ACC112 (cell line): ENCODE measurements at regions not wholly inside any gene's neighbourhood (a gene's known extent, or its start where the extent isn't known, plus 50 kb on each side); places are given as distances from the start of the nearest gene placed in this dataset.

Experiments
- H2AFZ ChIP-seq: fragments of 200-600 bp; sonication (generic); one replicate; pipeline ENCODE4 v1.6.0; 2017; ENCODE audit warnings: antibody characterized with exemption, low read length; ENCODE audit not compliant: unreplicated experiment
- H3K27ac ChIP-seq: fragments of 200-600 bp; sonication (generic); 2 replicates; pipeline ENCODE4 v1.5.1; 2014; ENCODE audit warnings: low read depth, mild to moderate bottlenecking, antibody characterized with exemption, low read length, moderate library complexity
- H3K27me3 ChIP-seq: fragments of 200-600 bp; sonication (generic); 2 replicates; pipeline ENCODE4 v1.6.1; 2014; ENCODE audit warnings: mild to moderate bottlenecking, antibody characterized with exemption, low read length, moderate library complexity, mixed read lengths; ENCODE audit not compliant: insufficient read depth
- H3K36me3 ChIP-seq: fragments of 200-600 bp; sonication (generic); 2 replicates; pipeline ENCODE4 v1.6.1; 2016; ENCODE audit warnings: mild to moderate bottlenecking, antibody characterized with exemption, low read length, moderate library complexity, mixed read lengths; ENCODE audit not compliant: insufficient read depth
- H3K4me1 ChIP-seq: fragments of 200-600 bp; sonication (generic); one replicate; pipeline ENCODE4 v1.6.1; 2016; ENCODE audit warnings: low read length, mixed read lengths; ENCODE audit not compliant: insufficient read depth, unreplicated experiment, control insufficient read depth
- H3K4me3 ChIP-seq: fragments of 200-600 bp; sonication (generic); 2 replicates; pipeline ENCODE4 v1.5.1; 2014; ENCODE audit warnings: mild to moderate bottlenecking, low read depth, low read length
- H3K79me2 ChIP-seq: fragments of 200-600 bp; sonication (generic); one replicate; pipeline ENCODE4 v1.6.0; 2016; ENCODE audit warnings: low read length; ENCODE audit not compliant: control insufficient read depth, unreplicated experiment, insufficient read depth

DNA sequence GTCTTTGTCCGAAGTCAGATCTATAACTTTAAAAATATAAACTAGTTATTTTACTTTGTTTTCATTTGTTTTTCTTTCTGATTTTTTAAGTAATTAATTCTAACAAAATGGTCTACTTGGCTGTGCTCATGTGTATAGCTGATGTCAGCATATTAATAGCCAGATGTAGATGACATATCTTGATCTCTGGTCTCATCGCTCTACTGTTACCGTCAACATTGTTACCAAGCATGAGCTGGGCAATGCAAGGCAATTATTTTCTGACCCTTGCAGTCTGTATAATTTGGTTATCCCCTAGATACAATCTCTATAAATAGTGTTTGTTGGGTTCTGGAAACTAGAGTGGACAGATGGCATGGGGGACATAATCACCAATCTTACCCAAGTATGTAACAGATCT lies 151.6 kb upstream of the PTPRK start:
- H3K4me1 ChIP-seq, result no peaks in the 10 kb centered on the region
- no peak overlapping the region for H2AFZ ChIP-seq
- H3K79me2 ChIP-seq, result no peaks in the 10 kb centered on the region
- H3K27ac ChIP-seq, result no peak overlapping the region
- no peak overlapping the region for H3K4me3 ChIP-seq
- no peaks in the 10 kb centered on the region for H3K36me3 ChIP-seq
- H3K27me3 ChIP-seq, result no peaks in the 10 kb centered on the region

DNA sequence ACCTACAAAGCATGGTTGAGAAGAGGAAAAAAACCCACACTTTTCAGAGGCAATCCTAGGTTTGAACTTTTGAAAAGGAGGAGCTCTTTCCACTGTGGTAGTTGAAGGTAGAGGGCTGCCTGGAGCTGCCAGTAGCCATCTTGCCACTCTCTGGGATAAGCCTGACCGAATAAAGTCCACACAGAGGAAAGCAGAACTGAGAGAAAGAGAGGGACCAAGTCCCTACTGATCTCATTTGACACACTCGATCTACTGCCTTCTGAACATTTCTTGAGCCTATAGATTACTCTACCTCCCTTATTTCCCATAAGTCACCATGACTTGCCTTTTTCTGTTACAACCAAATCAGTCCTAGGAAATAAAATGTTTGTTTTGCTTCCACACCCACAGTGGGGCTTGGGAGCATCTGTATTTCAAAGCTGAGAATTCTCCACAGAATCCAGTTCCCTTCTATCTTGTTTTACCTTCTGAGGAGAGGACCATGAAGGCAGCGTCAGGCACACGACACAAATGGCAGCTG lies 147.0 kb upstream of the PTPRK start:
- no peak overlapping the region for H2AFZ ChIP-seq
- H3K4me3 ChIP-seq, result no peak overlapping the region
- H3K4me1 ChIP-seq, result no peaks in the 10 kb centered on the region
- no peak overlapping the region for H3K27ac ChIP-seq
- no peaks in the 10 kb centered on the region for H3K27me3 ChIP-seq
- H3K79me2 ChIP-seq, result no peaks in the 10 kb centered on the region
- no peaks in the 10 kb centered on the region for H3K36me3 ChIP-seq

DNA sequence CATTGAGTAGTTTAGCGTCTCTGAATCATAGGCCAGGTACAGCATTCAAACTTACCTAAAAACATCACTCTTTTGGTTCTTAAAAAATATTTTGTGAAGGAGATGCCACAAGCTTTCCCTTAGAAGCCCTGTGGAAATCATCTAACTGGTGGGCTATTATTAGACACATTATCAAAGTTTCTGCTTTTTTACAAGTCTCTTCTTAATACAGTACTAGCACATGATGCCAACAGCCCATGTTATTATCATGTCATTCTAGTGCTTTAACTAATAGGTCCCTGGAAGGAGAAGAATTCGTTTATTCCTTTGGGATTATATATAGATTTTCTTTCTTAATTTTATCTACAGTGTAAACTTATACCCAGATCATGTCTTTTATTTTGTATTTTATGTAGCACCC lies 146.0 kb upstream of the PTPRK start:
- Histone ChIP-seq H3K79me2 (no peaks in the 10 kb centered on the region), H3K4me1 (no peaks in the 10 kb centered on the region), H3K27me3 (no peaks in the 10 kb centered on the region), H3K27ac (no peak overlapping the region), H3K36me3 (no peaks in the 10 kb centered on the region), H2AFZ (no peak overlapping the region), H3K4me3 (no peak overlapping the region)

DNA sequence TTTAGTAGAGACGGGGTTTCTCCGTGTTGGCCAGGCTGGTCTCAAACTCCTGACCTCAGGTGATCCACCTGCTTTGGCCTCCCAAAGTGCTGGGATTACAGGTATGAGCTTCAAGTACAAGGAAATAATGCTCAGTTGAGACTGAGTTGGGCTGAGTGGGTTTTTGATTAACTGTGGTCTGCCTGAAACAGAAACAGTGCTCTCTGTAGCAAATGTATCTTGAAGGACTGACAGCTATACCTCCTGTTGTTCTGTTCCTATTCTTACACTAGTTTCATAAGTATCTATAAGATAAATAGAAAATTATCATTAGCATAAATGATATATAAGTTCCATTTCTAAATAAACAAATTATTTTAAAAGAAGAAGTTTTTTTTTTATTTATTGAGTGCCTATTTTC lies 142.8 kb upstream of the PTPRK start:
- H3K27me3 ChIP-seq, result no peaks in the 10 kb centered on the region
- no peak overlapping the region for H3K4me3 ChIP-seq
- H3K79me2 ChIP-seq, result no peaks in the 10 kb centered on the region
- no peak overlapping the region for H3K27ac ChIP-seq
- no peaks in the 10 kb centered on the region for H3K36me3 ChIP-seq
- no peak overlapping the region for H2AFZ ChIP-seq
- H3K4me1 ChIP-seq, result peaks cover 17% of the 10 kb centered on the region

DNA sequence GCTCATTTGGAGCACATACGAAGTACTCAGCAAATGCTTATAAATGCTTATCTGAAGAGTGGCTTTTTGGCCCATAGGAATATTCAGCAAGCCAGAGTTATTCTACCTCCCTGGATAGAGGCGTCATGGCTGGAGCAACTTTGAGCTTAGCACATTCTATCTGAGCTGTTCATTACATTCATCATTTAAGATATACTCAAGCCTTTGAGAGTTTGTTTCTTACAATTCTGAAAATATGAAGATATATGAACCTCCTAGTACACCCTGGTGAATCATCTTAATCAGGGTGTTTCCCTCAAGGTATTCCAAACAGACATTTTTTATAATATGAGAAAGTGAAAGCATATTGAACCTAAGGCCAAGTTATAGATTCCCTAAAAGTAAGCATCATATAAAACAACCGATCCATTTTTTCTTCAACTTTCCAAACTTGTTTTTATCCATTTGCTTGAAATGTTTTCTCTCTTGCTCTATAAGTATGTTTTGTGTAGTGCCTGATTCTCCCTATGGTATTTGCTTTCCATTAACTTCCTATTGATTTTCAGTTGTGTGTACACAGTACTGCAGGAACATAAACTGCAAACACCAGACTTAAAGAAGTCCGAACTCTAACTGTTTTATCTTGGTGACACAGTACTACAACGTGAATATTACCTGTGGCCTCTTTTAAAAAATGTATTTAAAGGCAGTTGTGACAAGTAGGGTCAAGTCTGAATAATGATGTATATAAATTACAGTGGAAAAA lies 139.7 kb upstream of the PTPRK start:
- Histone ChIP-seq H3K27me3 (no peaks in the 10 kb centered on the region), H2AFZ (peak overlapping the region; percentile 94), H3K79me2 (no peaks in the 10 kb centered on the region), H3K4me3 (peak overlapping the region; percentile 62; the same call in 1 of the 2 replicates), H3K4me1 (peaks cover 33% of the 10 kb centered on the region), H3K36me3 (no peaks in the 10 kb centered on the region), H3K27ac (no peak overlapping the region)

DNA sequence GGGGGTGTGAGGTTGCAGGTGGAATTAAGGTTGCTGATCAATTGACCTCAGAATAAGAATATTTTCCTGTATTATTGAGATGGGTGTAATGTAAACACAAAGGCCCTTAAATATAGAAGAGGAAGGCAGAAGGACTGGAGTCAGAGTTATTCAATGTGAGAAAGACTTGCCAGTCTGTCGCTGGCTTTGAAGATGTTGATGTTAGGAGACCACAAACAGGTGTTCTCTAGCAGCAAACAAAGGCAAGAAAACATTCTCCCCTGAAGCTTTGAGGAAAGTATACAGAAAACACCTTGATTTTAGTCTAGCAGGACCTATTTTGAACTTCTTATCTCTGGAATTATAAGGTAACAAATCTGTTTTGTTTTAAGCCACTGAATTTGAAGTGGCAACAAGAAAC lies 138.9 kb upstream of the PTPRK start:
- H3K27ac ChIP-seq, result no peak overlapping the region
- H3K27me3 ChIP-seq, result no peaks in the 10 kb centered on the region
- H3K79me2 ChIP-seq, result no peaks in the 10 kb centered on the region
- H3K4me1 ChIP-seq, result peaks cover 34% of the 10 kb centered on the region
- H2AFZ ChIP-seq, result peak overlapping the region; percentile 45
- H3K36me3 ChIP-seq, result no peaks in the 10 kb centered on the region
- H3K4me3 ChIP-seq, result no peak overlapping the region

DNA sequence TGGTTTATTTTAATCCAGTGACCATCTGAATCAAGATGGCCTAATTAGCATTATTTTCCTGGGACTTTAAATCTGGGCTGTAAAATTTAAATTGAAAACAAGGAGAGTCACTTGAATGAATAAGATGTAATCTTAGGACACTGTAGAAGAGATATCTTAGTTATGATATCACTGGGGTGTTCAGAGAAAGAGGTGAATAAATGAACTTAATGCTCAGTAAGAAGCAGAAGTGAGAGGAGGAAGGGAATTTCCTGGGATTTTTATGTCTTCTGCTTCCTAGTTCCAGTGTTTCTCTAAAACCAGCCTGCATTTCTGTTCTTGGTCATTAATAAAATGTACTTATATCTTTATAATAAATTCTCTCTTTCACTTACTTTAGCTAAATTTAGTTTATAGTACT lies 136.8 kb upstream of the PTPRK start:
- Histone ChIP-seq H3K4me3 (no peak overlapping the region), H3K79me2 (no peaks in the 10 kb centered on the region), H3K36me3 (no peaks in the 10 kb centered on the region), H3K27ac (peak overlapping the region; percentile 96), H3K27me3 (no peaks in the 10 kb centered on the region), H2AFZ (peak overlapping the region; percentile 77), H3K4me1 (peaks cover 34% of the 10 kb centered on the region)

DNA sequence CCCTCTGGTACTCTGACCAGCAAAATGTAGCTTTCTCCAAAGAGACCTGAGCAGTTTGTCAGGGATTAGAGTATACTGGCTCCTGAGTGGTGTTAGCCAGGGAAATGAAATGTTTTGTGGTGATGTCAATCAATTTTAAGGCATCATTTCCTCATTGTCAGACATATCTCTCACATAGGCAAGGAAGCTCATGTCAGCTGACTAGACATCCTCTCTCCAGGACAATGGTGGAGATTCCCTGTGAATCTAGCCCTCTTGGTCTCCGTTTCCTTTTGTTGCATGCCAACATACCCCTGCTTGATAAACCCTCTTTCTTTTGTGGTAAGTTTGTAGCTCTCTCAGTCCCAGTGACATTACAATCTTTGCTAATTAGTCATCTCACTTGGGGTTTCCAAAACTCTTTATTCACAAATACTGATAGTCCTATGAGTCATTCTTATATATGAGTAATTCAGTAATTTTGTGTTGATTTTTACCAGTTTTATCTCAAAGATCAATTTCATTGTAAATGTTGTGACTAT lies 135.6 kb upstream of the PTPRK start:
- H2AFZ ChIP-seq, result peak overlapping the region; percentile 72
- H3K36me3 ChIP-seq, result no peaks in the 10 kb centered on the region
- no peaks in the 10 kb centered on the region for H3K27me3 ChIP-seq
- no peaks in the 10 kb centered on the region for H3K79me2 ChIP-seq
- peak overlapping the region; percentile 96 for H3K27ac ChIP-seq
- peak overlapping the region; percentile 10; the same call in 1 of the 2 replicates for H3K4me3 ChIP-seq
- peaks cover 34% of the 10 kb centered on the region for H3K4me1 ChIP-seq

DNA sequence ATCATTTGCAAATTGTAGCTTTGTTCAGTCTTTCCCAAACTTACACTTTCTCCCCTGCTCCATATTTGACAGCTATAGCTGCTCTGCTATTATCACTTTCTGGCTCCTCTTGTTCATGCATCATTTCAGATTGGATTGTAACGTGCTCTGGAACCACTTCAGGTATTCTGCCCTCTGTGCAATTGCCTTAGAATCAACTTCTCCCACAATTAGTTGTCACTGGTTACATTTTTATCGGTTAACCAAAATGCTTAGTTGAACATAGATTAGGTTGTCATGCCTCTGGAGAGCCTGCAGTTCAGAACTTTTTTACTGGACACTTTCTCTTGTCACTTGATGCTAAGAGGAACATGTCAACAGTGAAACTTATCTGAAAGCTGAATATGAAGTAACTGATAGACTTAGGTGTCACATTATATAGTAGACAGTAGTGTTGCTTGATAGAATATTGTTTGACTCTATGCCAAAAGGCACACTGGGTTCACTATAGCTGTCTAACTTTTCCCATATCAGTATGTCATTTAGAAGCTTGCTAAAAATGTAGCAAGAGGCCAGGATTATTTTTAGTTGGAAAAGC lies 127.7 kb upstream of the PTPRK start:
- Histone ChIP-seq H2AFZ (no peak overlapping the region), H3K27me3 (no peaks in the 10 kb centered on the region), H3K27ac (no peak overlapping the region), H3K4me3 (no peak overlapping the region), H3K4me1 (no peaks in the 10 kb centered on the region), H3K36me3 (no peaks in the 10 kb centered on the region), H3K79me2 (no peaks in the 10 kb centered on the region)

DNA sequence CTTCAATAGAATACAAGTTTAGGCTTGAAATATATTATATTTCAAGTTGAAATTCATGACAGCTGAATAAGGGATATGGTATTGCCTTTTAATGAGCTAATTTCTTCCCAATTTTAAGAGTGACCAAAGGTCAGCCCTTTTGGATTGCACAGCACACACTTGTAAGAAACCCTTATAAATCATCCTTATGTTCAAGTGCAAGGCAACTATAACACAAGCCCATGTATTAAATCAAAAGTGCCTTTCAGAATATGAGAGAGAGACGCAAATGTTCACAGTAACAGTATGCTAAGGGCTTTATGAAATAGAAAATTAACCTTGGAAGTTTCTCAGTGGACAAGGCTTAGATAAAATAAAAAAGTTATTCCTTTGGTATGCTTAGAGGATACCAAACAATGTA lies 121.7 kb upstream of the PTPRK start:
- no peak overlapping the region for H3K27ac ChIP-seq
- H2AFZ ChIP-seq, result no peak overlapping the region
- no peaks in the 10 kb centered on the region for H3K27me3 ChIP-seq
- no peaks in the 10 kb centered on the region for H3K79me2 ChIP-seq
- H3K4me1 ChIP-seq, result peaks cover 8% of the 10 kb centered on the region
- H3K4me3 ChIP-seq, result no peak overlapping the region
- H3K36me3 ChIP-seq, result no peaks in the 10 kb centered on the region

DNA sequence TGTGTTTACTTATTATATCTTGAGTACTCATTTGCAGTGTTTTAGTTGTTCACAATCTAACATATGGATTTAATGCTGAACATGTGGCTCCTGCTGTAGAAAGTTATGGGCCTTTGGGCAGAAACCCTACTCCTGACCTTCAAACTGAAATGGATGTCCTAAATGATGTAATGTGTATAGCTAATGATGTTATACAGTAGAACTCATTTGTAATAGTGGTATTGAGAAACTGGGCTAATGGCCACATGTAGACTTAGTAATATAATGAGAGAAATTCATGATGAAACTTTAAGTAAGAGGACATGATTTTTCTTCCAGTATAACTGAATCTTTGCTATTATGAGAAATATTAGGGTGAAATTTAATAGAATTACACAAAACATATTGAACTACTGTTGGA lies 121.3 kb upstream of the PTPRK start:
- Histone ChIP-seq H3K27me3 (no peaks in the 10 kb centered on the region), H3K4me3 (no peak overlapping the region), H3K36me3 (no peaks in the 10 kb centered on the region), H3K27ac (no peak overlapping the region), H3K4me1 (peaks cover 8% of the 10 kb centered on the region), H3K79me2 (no peaks in the 10 kb centered on the region), H2AFZ (no peak overlapping the region)
